Ovary (tissue), 3 donors: ENCODE measurements at regions not wholly inside any gene's neighbourhood (a gene's known extent, or its start where the extent isn't known, plus 50 kb on each side); places are given as distances from the start of the nearest gene placed in this dataset.

ENCODE experiments used
- CTCF ChIP-seq, 3 donors: fragments of 450-650 bp in 2 of 3; fragments of 200-600 bp in 1 of 3; IDR thresholded peaks; one replicate each; pipeline versions ENCODE4 v1.5.1 to v1.8.0; 2016 to 2022; ENCODE audit warnings: antibody characterized with exemption in 3 of 3, mild to moderate bottlenecking in 1 of 3
- EP300 ChIP-seq: sonication (generic); formaldehyde crosslinking; IDR thresholded peaks from one replicate; pipeline ENCODE4 v1.6.1; 2017; ENCODE audit warnings: antibody characterized with exemption
- POLR2A ChIP-seq: fragments of 450-650 bp; IDR thresholded peaks from one replicate; pipeline ENCODE4 v1.6.1; 2017; ENCODE audit warnings: antibody characterized with exemption, mild to moderate bottlenecking, moderate library complexity
- donor health status: DM: no; HTN: no; CAD: no.

GRCh38 chr20:23254505-23254904 is 96.1 kb upstream of the NXT1 start:
- TF ChIP-seq POLR2A, result no peak
- TF ChIP-seq CTCF (IDR thresholded peaks at IDR 0.05), result no peak
- no peak for TF ChIP-seq EP300
